Motor neuron (in vitro differentiated cells): ENCODE measurements at regions not wholly inside any gene's neighbourhood (a gene's known extent, or its start where the extent isn't known, plus 50 kb on each side); places are given as distances from the start of the nearest gene placed in this dataset.
"Not testable (repeated sequence)": the region's sequence is repeated elsewhere in the genome, so short reads cannot be mapped to it uniquely, and the experiment has no call there.

Source experiments
- ATAC-seq, 8 experiments: fragments of 200-7000 bp; cut with Tn5 transposase; replicated peaks in 6 of 8; 2 replicates each; pipeline ENCODE4 v1.8.0; 2021; ENCODE audit warnings: mild to moderate bottlenecking in 8 of 8, moderate library complexity in 8 of 8
- H3K27ac ChIP-seq, 2 donors: fragments of 250-450 bp; sonication (Bioruptor Pico); 2 replicates each; pipeline ENCODE4 v1.9.0; 2021; ENCODE audit warnings: antibody characterized with exemption in 2 of 2, mild to moderate bottlenecking in 2 of 2, moderate library complexity in 1 of 2
- H3K4me1 ChIP-seq, 2 donors: fragments of 250-450 bp; sonication (Bioruptor Pico); replicated peaks in 1 of 2; 2 replicates each; pipeline ENCODE4 v1.6.1; 2021; ENCODE audit warnings: antibody characterized with exemption in 2 of 2, mild to moderate bottlenecking in 2 of 2, moderate library complexity in 1 of 2
- H3K4me3 ChIP-seq, 5 donors: fragments of 250-450 bp; sonication (Bioruptor Pico); 2 replicates each; pipeline ENCODE4 v1.9.0; 2021; ENCODE audit warnings: antibody characterized with exemption in 5 of 5, mild to moderate bottlenecking in 5 of 5, moderate library complexity in 4 of 5
- WGBS, 10 experiments: fragments of 450-650 bp; shearing (Covaris generic); methylation state at CpG; one replicate each; pipeline ENCODE4 v1.0.0; 2022; 5-methylcytosine and 5-hydroxymethylcytosine counted together
- in situ Hi-C, 9 experiments: fragments of 400-800 bp; cut with MboI; loops; one replicate each; pipeline ENCODE4 v1.15.0; 2021; ENCODE audit warnings: low sequenced_read_pairs in 9 of 9, low pct_unique_long_range_greater_than_20kb in 2 of 9; ENCODE audit not compliant: unreplicated experiment in 9 of 9

DNA sequence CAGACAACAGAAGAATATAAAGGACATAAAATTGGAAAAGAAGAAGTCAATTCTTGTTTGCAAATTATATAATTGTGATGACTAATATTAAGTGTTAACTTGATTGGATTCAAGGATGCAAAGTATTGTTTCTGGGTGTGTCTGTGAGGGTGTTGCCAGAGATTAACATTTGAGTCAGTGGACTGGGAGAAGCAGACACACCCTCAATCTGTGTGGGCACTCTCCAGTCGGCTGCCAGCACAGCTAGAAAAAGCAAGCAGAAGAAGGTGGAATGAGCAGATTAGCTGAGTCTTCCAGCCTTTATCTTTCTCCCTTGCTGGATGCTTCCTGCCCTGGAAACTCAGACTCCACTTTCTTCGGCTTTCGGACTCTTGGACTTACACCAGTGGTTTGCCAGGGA is 51.7 kb downstream of the UBE2NL start:
- WGBS, 10 experiments, result 0 to 74% (median 0%) methylated on average over 1 to 3 of the region's 3 CpGs; no CpG with 5 or more reads in 7 of the 10 experiments
- H3K27ac ChIP-seq, result no peak overlapping the region

DNA sequence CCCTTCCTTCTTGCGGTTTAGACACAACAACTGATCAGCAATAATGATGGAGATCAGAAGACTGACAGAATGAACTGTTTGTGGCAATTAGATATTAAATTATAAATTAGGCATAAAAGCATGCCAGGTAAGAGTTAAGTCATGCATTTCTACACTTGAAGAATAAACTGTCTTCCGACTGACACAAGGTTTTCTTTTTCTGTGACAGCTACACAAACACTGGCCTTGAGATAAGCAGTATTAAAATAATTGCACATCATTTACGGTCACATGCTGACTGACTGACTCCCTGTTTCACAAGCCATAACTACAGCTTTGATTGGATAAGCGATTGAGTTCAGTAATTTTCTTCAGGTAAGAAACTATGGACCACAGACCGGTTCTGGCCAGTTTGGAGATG is 56.2 kb downstream of the UBE2NL start:
- Histone ChIP-seq H3K4me3 (no peak overlapping the region), H3K27ac (no peak overlapping the region), H3K4me1 (no peaks in the 10 kb centered on the region)
- 7 to 100% (median 83%) methylated on average over 1 to 4 of the region's 5 CpGs; no CpG with 5 or more reads in 6 of the 10 experiments for WGBS, 10 experiments
- ATAC-seq, result no peak
- in situ Hi-C loops, result no loop called here

More for the DNA sequence above, 51.7 kb downstream of the UBE2NL start:
- Histone ChIP-seq H3K4me1 (no peaks in the 10 kb centered on the region), H3K4me3 (no peak overlapping the region)
- peak in 2 of 8 experiments; percentile 71 to 73 for ATAC-seq
- in situ Hi-C loops, result no loop called here

DNA sequence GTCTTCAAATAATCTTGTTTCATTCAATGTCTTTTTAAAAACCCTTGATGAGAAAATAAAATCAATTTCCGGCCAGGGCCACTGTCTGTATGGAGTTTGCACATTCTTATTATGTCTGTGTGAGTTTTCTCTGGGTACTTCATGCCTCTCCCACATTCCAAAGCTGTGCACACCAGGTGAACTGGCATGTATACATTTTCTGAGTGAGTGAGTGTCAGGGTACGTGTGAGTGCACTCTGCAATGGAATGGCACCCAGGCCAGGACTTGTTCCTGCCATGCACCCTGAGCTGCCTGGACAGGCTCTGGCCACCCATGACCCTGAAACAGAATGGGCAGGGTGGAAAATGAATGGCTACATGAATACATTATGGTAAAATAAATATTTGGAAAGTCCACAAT is 61.3 kb downstream of the UBE2NL start:
- in situ Hi-C loops, result no loop called here
- H3K4me1 ChIP-seq, result no peaks in the 10 kb centered on the region
- no peak overlapping the region for H3K27ac ChIP-seq
- 14 to 42% (median 21%) methylated on average over 1 to 2 of the region's 2 CpGs; no CpG with 5 or more reads in 7 of the 10 experiments for WGBS, 10 experiments
- no peak for ATAC-seq
- H3K4me3 ChIP-seq, result no peak overlapping the region

DNA sequence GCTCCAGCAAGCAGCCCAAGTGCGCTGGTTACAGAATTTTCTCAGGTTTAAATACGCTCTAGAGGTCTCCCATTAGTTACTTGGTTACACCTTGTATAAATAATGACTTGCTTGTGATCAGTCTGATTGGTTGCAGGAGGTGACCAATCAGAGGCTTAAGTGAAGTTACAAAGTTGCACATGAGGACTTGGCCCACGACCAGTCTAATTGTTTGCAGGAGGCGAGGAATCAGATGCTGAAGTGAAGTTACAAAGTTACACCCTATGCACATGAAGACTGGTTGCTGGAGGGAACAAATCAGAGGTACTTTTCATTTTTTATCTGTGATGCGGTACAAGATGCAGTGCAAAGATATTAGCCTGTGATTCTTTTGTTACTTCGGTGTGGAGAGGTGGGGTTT is 80.7 kb downstream of the UBE2NL start:
- Histone ChIP-seq H3K4me3 (no peak overlapping the region), H3K27ac (no peak overlapping the region), H3K4me1 (no peaks in the 10 kb centered on the region)
- WGBS, 10 experiments, result 20 to 53% (median 38%) methylated on average over 1 to 5 of the region's 6 CpGs; no CpG with 5 or more reads in 6 of the 10 experiments
- in situ Hi-C loops, result no loop called here
- ATAC-seq, result peak in 2 of 8 experiments; percentile 74 to 85

DNA sequence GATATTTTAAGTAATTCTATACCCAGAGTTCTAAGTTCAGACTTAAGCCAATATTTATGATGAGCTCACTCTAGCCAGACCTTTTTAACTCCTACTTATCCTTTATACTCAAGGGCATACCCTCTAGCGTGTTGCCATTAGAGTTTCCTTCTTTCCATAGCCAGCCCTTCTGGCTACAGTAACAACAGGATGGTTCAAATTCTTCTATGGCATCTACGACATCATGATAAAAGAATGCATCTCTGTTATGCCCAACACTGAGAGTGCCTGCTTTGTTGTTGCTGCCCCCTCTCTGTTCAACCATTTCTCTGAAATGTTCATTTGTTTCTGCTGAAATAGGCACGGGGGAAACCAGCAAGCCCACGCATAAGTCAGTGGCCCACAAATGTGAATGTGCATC is 104.5 kb downstream of the UBE2NL start:
- in situ Hi-C loops, result no loop called here
- no peak for ATAC-seq
- H3K27ac ChIP-seq, result no peak overlapping the region
- H3K4me3 ChIP-seq, result no peak overlapping the region
- no peaks in the 10 kb centered on the region for H3K4me1 ChIP-seq
- WGBS, 10 experiments, result 0 to 100% (median 21%) methylated on average over 1 to 4 of the region's 4 CpGs; no CpG with 5 or more reads in 6 of the 10 experiments

DNA sequence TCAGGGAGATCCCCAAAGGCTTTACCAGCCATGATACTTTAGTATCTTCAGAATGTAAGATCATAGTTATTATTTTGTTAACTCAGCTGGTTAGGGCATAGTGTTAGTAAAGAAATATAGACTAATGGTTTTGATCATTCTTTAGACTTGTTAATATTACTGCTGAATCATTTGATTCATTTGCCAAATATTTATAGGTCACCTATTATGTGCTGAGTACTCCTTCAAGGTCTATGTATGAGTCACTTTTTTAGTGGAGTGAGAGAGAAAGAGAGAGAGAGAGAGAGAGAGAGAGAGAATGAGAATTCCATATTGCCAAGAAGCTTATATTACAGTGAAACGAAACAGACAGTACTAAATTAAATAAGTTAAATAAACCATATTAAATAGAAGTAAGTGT is 110.3 kb downstream of the UBE2NL start:
- Histone ChIP-seq H3K27ac (no peak overlapping the region), H3K4me3 (no peak overlapping the region), H3K4me1 (no peaks in the 10 kb centered on the region)
- ATAC-seq, result no peak
- in situ Hi-C loops, result no loop called here
- 0 to 60% (median 29%) methylated on average over 1 of the region's 1 CpG; no CpG with 5 or more reads in 3 of the 10 experiments for WGBS, 10 experiments

DNA sequence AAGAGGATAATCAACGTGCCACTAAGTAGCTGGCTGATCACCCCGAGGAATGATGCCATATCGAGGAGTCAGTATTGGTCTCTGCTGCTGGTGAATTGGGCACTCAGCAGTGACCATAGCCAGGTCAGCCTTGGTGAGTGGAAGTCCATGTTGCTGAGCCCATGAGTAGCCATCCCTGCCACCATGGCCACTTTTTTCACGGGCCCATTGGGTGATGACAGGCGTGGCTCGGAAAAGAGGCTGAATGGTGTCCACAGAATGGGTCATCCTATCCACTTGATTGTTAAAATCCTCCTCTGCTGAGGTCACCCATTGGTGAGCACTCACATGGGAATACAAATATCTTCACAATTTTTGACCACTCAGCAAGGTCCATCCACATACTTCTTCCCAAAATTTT is 114.4 kb downstream of the UBE2NL start:
- in situ Hi-C loops, result no loop called here
- Histone ChIP-seq H3K27ac (no peak overlapping the region), H3K4me3 (no peak overlapping the region), H3K4me1 (no peaks in the 10 kb centered on the region)
- ATAC-seq, result no peak
- WGBS, 10 experiments, result 61 to 100% methylated on average over 3 to 6 of the region's 6 CpGs; no CpG with 5 or more reads in 8 of the 10 experiments

DNA sequence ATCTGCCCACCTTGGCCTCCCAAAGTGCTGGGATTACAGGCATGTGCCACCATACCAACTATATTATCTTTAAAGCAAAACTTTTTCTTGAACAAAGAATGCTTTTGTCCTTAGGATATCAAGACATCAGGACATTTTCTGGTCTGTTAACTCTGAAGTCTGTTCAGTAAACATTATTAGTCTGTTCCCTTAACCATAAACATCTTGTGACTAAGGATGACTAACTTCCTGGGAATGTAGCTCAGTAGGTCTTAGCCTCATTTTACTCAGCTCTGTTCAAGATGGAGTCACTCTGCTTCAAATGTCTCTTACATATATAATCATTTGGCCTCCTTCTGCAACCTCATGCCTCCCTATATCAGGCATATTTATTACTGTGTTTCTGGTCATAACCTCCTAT is 122.9 kb downstream of the UBE2NL start:
- ATAC-seq, result peak in 2 of 8 experiments; percentile 18 to 38
- H3K4me3 ChIP-seq, result no peak overlapping the region
- no peaks in the 10 kb centered on the region for H3K4me1 ChIP-seq
- H3K27ac ChIP-seq, result no peak overlapping the region
- in situ Hi-C loops, result no loop called here

DNA sequence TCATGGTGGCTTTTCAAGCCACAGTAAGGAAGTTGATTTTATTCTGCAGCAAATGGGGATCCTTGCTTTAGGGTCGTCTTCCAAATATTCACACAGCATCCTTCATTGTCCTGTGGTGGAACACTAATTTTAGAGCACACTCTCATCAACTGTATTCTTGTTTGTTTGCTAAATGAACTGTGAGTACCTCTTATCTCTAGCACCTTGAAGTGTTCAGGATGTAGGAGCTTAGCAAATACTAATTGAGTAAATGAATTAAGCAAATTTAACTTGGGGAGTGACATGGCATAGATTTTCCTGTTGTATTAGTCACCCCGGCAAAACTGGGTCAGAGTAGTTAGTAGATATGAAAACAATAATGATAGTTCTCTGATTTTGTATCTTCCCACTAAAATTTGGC is 156.9 kb downstream of the UBE2NL start:
- H3K4me3 ChIP-seq, result no peak overlapping the region
- H3K4me1 ChIP-seq, result no peaks in the 10 kb centered on the region
- in situ Hi-C loops, result no loop called here
- 0 to 67% (median 60%) methylated on average over 1 to 2 of the region's 2 CpGs; no CpG with 5 or more reads in 6 of the 10 experiments for WGBS, 10 experiments
- no peak for ATAC-seq
- no peak overlapping the region for H3K27ac ChIP-seq

DNA sequence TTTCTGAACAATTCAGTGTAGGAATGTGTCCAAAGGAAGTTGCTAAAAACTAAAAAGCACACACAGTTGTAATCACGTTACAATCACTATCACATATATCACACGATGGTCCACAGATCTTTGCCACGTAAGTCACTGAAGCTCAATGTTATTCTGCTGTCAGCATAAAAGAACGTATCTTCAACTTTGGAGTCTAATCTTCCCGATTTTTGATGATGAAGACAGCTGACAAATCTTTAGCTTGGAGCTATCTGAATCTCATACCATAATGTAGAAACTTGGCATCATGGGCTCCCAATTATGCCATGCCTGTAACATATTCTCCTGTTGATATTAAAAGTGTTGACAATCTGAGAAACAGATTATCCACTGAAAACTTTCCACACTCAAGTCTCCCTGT is 158.4 kb downstream of the UBE2NL start:
- no peak for ATAC-seq
- in situ Hi-C loops, result no loop called here
- Histone ChIP-seq H3K4me1 (no peaks in the 10 kb centered on the region), H3K4me3 (no peak overlapping the region), H3K27ac (no peak overlapping the region)
- 0 to 46% (median 13%) methylated on average over 1 to 5 of the region's 5 CpGs; no CpG with 5 or more reads in 6 of the 10 experiments for WGBS, 10 experiments

DNA sequence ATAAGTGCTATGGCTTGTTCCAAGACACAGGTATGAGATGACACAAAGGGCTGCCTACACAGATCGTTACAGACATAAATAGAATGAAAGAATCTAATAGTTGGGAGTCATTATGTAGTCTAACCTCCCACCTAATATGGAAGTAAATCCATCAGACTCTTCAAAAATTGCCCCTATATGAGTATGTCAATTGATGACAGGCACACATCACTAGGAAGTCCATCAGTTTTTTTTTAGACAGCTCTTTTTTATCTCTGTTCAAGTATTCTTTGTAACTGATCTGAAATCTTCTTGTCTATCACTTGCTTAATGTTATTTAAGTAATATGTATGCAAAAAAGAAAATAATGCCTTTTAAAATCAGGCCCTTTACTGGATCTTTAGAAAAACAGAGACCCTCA is 191.6 kb downstream of the UBE2NL start:
- WGBS, 10 experiments, result 0 to 33% (median 0%) methylated on average over 1 of the region's 1 CpG; no CpG with 5 or more reads in 7 of the 10 experiments

DNA sequence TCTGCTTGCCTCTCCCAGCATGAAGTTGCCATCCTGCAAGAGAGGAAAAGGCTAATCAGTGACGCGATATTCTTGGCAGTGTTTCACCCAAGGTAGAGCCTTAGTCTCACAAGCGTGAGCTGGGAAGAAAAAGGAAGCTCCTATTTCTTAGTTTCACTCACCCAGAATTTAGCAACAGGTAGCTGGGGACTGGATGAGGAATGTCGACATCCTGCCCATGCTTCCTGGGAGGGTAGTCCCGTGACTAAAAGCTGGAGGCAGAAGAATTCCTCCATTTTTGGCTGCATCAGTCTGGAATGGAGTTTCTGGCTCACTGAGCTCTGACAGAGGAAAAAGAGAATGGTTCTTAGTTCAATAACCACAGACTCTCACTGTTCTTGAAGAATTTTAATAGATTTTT is 198.4 kb downstream of the UBE2NL start:
- in situ Hi-C loops, H3K4me3 ChIP-seq, H3K27ac ChIP-seq, ATAC-seq, H3K4me1 ChIP-seq: not testable (repeated sequence)
- WGBS, 10 experiments, result 80% methylated on average over 1 of the region's 5 CpGs; no CpG with 5 or more reads in 9 of the 10 experiments

More for the DNA sequence above, 191.6 kb downstream of the UBE2NL start:
- no peak overlapping the region for H3K4me3 ChIP-seq
- no peak overlapping the region for H3K27ac ChIP-seq
- in situ Hi-C loops, result no loop called here
- ATAC-seq, result no peak
- no peaks in the 10 kb centered on the region for H3K4me1 ChIP-seq

DNA sequence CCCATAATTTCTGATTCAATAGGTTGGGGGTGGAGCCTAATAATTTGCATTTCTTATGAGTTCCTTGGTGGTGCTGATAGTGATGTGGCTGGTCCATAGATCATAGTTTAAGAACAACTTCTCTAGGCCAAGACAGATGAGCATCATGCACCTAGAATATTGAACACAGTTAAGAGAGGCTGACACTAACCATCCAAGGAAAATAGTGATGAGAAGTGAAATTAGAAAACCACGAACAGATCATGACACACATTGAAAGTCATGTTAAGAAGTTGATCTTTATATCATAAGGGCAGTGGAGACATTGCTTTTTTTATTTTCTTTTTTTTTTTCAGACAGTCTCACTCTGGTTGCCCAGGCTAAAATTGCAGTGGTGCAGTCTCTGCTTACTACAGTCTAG is 205.8 kb downstream of the UBE2NL start:
- in situ Hi-C loops, H3K4me3 ChIP-seq, ATAC-seq, H3K4me1 ChIP-seq, H3K27ac ChIP-seq: not testable (repeated sequence)
- WGBS, 10 experiments, result no CpG with 5 or more reads among the region's 1 CpG

DNA sequence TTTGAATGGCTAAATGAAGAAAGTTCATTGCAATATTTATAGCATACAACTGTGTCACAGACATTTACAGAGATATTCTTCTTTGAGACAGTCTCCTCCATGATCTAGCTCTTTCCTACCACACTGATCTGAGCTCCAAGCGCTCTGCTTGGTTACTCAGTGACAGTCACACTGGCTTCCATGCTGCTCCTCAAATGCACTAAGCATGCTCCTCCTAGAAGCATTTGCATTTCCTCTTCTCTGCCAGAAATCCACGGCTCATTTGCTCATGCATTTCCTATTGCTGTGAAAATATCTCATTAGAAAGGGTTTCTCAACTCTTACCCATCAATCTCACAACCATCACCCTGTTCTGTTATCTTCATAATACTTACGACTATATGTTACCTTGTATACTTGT is 208.2 kb downstream of the UBE2NL start:
- H3K4me1 ChIP-seq, in situ Hi-C loops, H3K4me3 ChIP-seq, H3K27ac ChIP-seq: not testable (repeated sequence)
- peak in 3 of 8 experiments; percentile 29 to 100 (median 92) for ATAC-seq
- no CpG with 5 or more reads among the region's 3 CpGs for WGBS, 10 experiments
